Lung (tissue), 11 donors: ENCODE measurements at regions not wholly inside any gene's neighbourhood (a gene's known extent, or its start where the extent isn't known, plus 50 kb on each side); places are given as distances from the start of the nearest gene placed in this dataset.

Experiments used
- ATAC-seq: fragments of 200-7000 bp; cut with Tn5 transposase; one replicate; pipeline ENCODE4 v1.9.1; 2020; ENCODE audit warnings: moderate number of reproducible peaks; ENCODE audit not compliant: insufficient read depth, low FRiP score
- DNase-seq, 3 donors: peaks; one replicate each; pipeline ENCODE4 v3.0.0-alpha.2; 2013 to 2017
- H3K27ac ChIP-seq, 2 donors: one replicate each; pipeline ENCODE4 v1.5.1; 2013; ENCODE audit warnings: mild to moderate bottlenecking in 2 of 2, moderate library complexity in 2 of 2, control low read depth in 1 of 2, inconsistent platforms in 1 of 2, low read depth in 1 of 2, low read length in 1 of 2
- H3K27me3 ChIP-seq, 3 donors: one replicate each; pipeline ENCODE4 v1.5.1; 2013; ENCODE audit warnings: low read length in 2 of 3; ENCODE audit not compliant: control insufficient read depth in 3 of 3, insufficient read depth in 3 of 3
- H3K36me3 ChIP-seq, 4 donors: one replicate each; pipeline ENCODE4 v1.5.1; 2013; ENCODE audit warnings: low read length in 4 of 4, mild to moderate bottlenecking in 1 of 4, moderate library complexity in 1 of 4; ENCODE audit not compliant: control insufficient read depth in 4 of 4, insufficient read depth in 4 of 4
- H3K4me1 ChIP-seq, 5 donors: one replicate each; pipeline ENCODE4 v1.5.1; 2013; ENCODE audit warnings: low read length in 5 of 5, mild to moderate bottlenecking in 2 of 5, moderate library complexity in 1 of 5; ENCODE audit not compliant: control insufficient read depth in 5 of 5, insufficient read depth in 5 of 5
- H3K4me3 ChIP-seq: one replicate; pipeline ENCODE4 v1.5.1; 2013; ENCODE audit warnings: mild to moderate bottlenecking, control low read depth, moderate library complexity
- H3K9ac ChIP-seq, 2 donors: one replicate each; pipeline ENCODE4 v1.5.1; 2013; ENCODE audit warnings: low read length in 2 of 2, control low read depth in 1 of 2; ENCODE audit not compliant: insufficient read depth in 1 of 2
- H3K9me3 ChIP-seq, 4 donors: one replicate each; pipeline ENCODE4 v1.5.1; 2013; ENCODE audit warnings: low read length in 3 of 4, mild to moderate bottlenecking in 1 of 4, moderate library complexity in 1 of 4; ENCODE audit not compliant: control insufficient read depth in 4 of 4, insufficient read depth in 3 of 4
- WGBS, 2 donors: extraction: QIAGEN DNeasy Blood & Tissue Kit; methylation state at CpG; one replicate each; pipeline ENCODE4 v1.1.7; 2013; 5-methylcytosine and 5-hydroxymethylcytosine counted together
- TF ChIP-seq, protein P1 (sequence below): IDR thresholded peaks from 2 replicates; pipeline ENCODE4 v1.5.1; 2012; ENCODE audit warnings: mild to moderate bottlenecking; ENCODE audit errors: control extremely low read depth, extremely low read depth
- donor health status: control.
- donor health status: control.
- donor health status: Bipolar disorder and iron deficiency.
- donor health status: healthy.
- donor health status: DM: yes; HTN: yes; CAD: no.

DNA sequence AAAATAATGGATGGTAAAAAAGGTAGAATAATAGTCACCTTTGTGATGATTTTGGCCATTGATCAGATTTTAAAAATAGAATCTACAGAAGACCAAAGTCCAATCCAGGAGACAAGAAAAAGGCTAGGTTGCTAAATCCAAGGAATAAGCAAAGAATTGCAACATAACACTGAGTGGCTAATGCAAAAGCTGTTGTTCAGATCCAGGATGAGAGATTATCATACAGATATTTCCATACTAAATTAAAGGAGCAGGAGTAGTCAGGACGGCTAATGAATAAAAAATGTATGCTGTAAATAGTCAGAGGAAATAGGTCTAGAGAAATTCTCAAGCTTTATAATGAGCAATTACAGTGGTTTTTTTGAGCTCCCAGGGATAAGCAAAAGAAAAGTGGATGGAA, 745.9 kb upstream of the ACVR2A start:
- no peaks in the 10 kb centered on the region for H3K36me3 ChIP-seq
- DNase-seq (no peak), ATAC-seq (no peak)
- no peaks in the 10 kb centered on the region for H3K27me3 ChIP-seq
- TF ChIP-seq, protein P1, sequence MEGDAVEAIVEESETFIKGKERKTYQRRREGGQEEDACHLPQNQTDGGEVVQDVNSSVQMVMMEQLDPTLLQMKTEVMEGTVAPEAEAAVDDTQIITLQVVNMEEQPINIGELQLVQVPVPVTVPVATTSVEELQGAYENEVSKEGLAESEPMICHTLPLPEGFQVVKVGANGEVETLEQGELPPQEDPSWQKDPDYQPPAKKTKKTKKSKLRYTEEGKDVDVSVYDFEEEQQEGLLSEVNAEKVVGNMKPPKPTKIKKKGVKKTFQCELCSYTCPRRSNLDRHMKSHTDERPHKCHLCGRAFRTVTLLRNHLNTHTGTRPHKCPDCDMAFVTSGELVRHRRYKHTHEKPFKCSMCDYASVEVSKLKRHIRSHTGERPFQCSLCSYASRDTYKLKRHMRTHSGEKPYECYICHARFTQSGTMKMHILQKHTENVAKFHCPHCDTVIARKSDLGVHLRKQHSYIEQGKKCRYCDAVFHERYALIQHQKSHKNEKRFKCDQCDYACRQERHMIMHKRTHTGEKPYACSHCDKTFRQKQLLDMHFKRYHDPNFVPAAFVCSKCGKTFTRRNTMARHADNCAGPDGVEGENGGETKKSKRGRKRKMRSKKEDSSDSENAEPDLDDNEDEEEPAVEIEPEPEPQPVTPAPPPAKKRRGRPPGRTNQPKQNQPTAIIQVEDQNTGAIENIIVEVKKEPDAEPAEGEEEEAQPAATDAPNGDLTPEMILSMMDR: no peak
- H3K4me3 ChIP-seq: no peak overlapping the region
- no peak overlapping the region for H3K27ac ChIP-seq
- whole genome bisulfite sequencing, 2 donors: 83 to 86% methylated on average over 1 of the region's 1 CpG
- no peak overlapping the region for H3K9ac ChIP-seq
- no peaks in the 10 kb centered on the region for H3K9me3 ChIP-seq
- no peaks in the 10 kb centered on the region for H3K4me1 ChIP-seq

DNA sequence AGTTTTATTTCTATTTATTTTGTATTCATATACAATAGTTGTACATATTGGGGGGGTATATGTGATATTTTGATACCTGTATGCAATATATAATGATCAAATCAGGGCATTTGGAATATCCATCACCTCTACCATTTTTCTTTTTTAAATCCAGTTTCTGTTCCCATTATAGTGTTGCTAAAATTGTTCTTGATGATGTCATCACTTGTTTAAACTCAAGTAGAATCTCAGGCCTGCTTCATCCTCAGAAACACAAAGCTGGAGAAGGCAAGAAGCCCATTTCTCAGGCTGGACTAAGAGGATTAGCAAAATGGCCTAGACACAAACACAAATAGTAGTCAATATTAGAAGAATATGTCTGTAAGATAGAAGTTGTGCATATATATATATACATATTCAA, 747.1 kb upstream of the ACVR2A start:
- DNase-seq (no peak), ATAC-seq (no peak)
- H3K4me1 ChIP-seq: no peaks in the 10 kb centered on the region
- no peak overlapping the region for H3K9ac ChIP-seq
- no peaks in the 10 kb centered on the region for H3K9me3 ChIP-seq
- no peaks in the 10 kb centered on the region for H3K27me3 ChIP-seq
- TF ChIP-seq, protein P1: no peak
- H3K27ac ChIP-seq: no peak overlapping the region
- H3K4me3 ChIP-seq: no peak overlapping the region
- H3K36me3 ChIP-seq: no peaks in the 10 kb centered on the region

DNA sequence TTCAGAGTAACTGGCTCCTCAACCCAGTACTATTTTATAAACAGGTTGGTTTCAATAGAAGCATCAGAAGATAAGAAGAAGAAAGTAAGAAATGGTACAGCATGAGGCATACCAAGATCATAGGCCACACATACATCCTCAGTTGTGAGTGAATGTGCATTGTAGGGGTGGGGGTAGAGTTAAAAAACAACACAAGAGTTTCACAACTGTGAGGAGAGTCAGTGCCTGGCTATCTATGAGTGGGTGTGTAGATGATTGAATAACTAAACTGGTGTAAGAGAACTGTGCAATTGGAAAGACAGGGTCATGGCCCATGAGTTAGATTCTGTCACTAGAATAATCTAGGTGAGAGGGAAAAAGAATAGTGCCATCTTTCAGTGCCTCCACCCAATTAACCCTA, 748.2 kb upstream of the ACVR2A start:
- no peak for DNase-seq

DNA sequence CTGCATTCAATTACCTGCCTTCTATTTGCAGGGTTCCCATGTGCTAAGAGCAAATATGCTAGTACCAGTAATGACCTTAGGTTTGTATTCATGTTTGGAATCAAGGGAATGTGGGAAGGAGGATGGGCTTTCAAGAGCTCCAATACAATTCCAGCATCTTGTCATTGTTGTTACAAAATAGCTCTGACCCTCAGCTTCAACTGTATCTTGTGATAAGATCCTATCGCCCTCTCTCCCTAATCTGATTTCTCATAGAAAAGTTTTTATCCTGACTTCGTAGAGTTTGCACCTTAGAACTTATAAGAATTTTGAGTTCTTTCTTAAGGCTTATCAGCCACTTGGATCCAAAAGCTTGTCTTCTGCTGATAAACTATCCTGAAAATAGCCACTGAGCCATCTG, 749.5 kb upstream of the ACVR2A start:
- Histone ChIP-seq H3K9ac (no peak overlapping the region), H3K4me3 (no peak overlapping the region), H3K27me3 (no peaks in the 10 kb centered on the region), H3K27ac (no peak overlapping the region), H3K9me3 (no peaks in the 10 kb centered on the region), H3K4me1 (no peaks in the 10 kb centered on the region), H3K36me3 (no peaks in the 10 kb centered on the region)
- no peak for DNase-seq
- TF ChIP-seq, protein P1: no peak
- 89 to 90% methylated on average over 2 of the region's 2 CpGs for WGBS, 2 donors
- ATAC-seq: no peak

More for the DNA sequence above, 748.2 kb upstream of the ACVR2A start:
- no peaks in the 10 kb centered on the region for H3K9me3 ChIP-seq
- no peaks in the 10 kb centered on the region for H3K4me1 ChIP-seq
- H3K27me3 ChIP-seq: no peaks in the 10 kb centered on the region
- no peak overlapping the region for H3K27ac ChIP-seq
- TF ChIP-seq, protein P1: no peak
- no peak for ATAC-seq
- H3K9ac ChIP-seq: no peak overlapping the region
- H3K36me3 ChIP-seq: no peaks in the 10 kb centered on the region
- H3K4me3 ChIP-seq: no peak overlapping the region
